ENCODE measurements at regions not wholly inside any gene's neighbourhood (a gene's known extent, or its start where the extent isn't known, plus 50 kb on each side); places are given as distances from the start of the nearest gene placed in this dataset.

- no peak for DNase-seq
Measured at GRCh38 chr2:238657132-238658053, 190.5 kb upstream of the TWIST2 start.

GRCh38 chr2:238658054-238658407, 189.9 kb upstream of the TWIST2 start:
- DNase-seq, result no peak

- no peak for DNase-seq
Measured at GRCh38 chr2:238658820-238659219, 189.1 kb upstream of the TWIST2 start.

GRCh38 chr2:238659231-238659630, 188.7 kb upstream of the TWIST2 start:
- DNase-seq, result no peak

GRCh38 chr2:238663586-238663985, 184.3 kb upstream of the TWIST2 start:
- DNase-seq, result no peak

DNA sequence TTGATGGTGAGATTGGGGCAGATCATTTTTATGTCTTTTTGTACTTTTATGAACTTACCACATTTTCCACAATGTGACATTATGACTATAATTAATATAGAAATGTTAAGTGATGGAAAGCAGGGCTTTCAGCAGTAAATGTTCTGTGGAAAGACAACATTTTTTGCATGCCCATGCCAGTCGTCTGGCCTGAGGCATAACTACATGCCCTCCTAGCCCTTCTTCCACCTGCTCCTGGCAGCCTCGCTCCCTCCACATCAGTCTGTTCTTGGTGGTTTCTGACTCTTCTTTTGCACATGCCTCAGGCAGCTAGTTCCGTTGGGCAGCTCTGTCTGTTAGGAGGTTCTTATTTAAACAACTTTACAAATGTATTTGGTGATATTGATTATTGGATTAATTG, 182.0 kb upstream of the TWIST2 start:
- DNase-seq, result no peak

- no peak for DNase-seq
Measured at GRCh38 chr2:238666543-238666942, 181.3 kb upstream of the TWIST2 start.

GRCh38 chr2:238667008-238667407, 180.9 kb upstream of the TWIST2 start:
- DNase-seq, result no peak

DNA sequence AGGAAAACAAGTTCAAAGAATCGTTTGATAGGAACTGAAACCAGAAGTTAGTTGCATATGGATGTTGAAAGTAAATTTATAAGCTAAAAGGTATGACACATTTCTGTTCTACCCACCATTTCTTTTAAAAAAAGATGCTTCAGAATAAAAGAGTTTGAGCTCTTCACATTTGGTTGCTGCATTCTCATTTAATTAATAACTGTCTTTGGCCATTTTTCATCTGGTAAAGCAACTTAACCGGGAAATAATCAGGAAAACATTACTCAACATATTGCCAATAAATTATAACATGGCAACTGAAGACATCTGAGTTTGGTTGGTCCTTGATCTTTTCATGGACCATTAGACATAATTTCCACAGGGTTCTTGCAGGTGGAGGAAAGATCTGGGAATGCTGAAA, 180.2 kb upstream of the TWIST2 start:
- DNase-seq, result no peak

DNA sequence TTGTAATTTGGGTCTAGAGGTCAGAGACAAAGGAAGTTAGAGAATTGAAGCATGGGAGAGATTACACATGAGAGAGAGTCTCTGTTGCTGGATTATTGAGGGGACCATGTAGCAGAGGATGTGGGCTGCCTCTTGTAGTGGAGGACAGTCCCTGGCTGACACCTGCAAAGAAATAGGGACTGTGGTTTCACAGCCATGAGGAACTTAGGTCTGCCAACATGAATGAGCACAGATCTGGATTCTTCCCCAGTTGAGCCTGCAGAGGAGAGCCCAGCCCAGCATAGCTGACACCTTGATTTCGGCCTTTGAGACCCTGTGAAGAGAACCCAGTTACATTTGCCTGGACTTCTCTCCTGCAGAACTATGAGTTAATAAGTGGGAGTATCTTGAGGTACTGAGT, 179.5 kb upstream of the TWIST2 start:
- DNase-seq, result no peak

- no peak for DNase-seq
Measured at GRCh38 chr2:238669046-238669445, 178.8 kb upstream of the TWIST2 start.

GRCh38 chr2:238669581-238670080, 178.3 kb upstream of the TWIST2 start:
- DNase-seq, result no peak

GRCh38 chr2:238670111-238670585, 177.7 kb upstream of the TWIST2 start:
- DNase-seq, result no peak

- DNase-seq, result no peak
Measured at GRCh38 chr2:238682536-238682935, 165.3 kb upstream of the TWIST2 start.

DNA sequence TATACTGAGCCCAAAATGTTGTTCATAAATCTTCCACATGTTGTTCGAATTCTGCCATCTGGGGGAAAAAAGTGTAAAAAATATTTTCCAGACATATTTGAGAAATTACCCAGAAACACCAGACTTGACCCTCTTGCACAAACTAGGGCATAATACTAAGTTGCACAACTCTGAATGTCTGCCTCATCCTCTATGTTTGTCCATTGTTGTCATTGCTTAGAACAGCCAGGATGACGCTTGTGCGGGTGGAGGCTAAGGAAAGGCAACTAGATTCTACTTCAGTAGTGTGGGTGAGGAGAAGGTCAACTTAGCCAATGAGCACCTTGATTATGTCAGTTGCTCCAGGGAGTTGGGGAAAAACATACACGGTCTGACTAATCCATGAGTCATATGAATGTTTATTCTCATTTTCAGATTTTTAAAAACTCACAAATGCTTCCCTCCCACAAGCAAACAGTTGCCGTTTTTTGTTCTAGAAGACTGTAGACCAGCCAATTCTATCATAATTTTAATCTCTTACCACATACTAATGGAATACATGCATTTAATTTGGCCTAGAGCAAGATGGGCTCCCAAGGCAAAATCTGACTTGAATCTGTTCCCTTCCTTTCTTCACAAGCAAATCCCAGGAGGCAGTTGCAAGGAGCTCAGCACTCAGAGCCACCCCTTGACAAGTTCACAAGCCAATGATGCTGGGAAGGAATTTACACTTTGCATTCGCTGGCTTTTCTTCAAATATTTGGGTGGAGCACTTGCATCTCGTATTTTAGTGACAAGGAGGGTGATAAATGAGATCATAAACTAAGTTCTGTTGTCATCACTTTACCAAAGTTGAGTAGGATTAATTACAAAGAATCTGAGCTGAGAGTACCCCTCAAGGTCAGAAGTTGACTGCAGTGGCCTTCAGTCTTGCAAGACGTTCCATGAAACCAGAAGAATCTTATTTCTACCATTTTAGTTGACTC, 163.2 kb upstream of the TWIST2 start:
- no peak for DNase-seq

GRCh38 chr2:238685327-238685709, 162.6 kb upstream of the TWIST2 start:
- DNase-seq, result no peak

DNA sequence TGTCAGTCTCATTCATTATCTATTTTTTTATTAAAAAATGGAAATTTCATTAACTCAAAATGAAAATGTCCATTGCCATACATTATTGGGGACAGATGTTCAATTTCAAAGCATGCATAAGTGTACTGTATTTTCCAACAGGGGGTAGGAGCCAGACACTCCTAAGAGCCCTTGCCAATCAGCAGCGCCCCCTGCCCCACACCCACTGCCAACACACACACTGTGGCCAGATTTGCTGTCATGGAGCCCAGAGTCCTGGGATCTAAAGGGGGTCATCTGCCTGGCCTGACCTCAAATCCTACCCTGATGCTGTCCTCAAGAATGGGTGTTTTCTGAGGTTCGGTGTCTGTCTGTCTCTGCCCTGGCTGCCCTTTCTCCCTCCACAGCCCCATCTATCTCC, 162.2 kb upstream of the TWIST2 start:
- DNase-seq, result no peak

GRCh38 chr2:238686223-238686622, 161.7 kb upstream of the TWIST2 start:
- no peak for DNase-seq

- no peak for DNase-seq
Measured at GRCh38 chr2:238688193-238689153, 159.4 kb upstream of the TWIST2 start.

DNA sequence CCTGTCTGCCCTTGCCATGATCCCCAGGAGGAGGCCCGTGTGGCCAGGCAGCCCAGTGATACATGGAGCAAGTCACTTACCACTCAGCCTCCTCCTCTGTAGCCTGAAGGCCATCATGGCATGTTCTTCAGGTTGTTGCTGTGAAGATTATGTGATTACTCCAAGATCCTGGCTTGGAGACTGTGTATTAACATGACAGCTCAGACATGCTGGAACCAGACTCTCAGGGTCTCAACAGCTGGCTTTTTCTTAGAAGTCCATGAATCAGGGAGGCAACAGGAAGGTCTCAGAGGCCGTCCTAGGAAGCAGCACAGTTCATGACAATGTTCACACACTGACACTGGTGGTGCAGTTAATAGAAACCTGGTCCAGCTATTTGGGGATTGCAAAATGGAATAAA, 158.6 kb upstream of the TWIST2 start:
- DNase-seq, result no peak

DNA sequence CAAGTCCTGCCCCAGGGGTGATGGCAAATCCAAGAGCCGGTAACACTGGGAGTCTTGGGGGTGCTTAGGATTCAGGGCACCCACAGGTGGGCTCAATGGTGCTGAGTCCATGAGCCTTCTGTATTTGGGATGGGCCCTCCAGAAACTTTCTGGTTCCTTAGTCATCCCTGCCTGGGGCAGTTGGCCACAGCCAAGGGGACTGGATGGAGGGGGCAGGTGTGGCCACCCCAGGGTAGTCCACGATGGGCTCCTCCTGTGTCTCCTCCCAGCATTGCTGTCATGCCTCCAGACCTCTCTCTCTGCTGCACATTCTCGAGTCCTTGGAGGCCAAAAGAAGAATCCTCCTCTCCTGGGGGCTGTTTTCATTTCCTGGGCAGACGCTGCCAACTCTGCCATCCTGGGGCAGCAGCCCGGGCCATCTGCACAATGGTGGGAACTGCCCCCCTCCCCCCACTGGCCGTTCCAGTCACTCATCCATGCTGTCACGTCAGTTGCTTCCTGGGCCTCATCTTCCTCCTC, 158.0 kb upstream of the TWIST2 start:
- DNase-seq, result no peak

DNA sequence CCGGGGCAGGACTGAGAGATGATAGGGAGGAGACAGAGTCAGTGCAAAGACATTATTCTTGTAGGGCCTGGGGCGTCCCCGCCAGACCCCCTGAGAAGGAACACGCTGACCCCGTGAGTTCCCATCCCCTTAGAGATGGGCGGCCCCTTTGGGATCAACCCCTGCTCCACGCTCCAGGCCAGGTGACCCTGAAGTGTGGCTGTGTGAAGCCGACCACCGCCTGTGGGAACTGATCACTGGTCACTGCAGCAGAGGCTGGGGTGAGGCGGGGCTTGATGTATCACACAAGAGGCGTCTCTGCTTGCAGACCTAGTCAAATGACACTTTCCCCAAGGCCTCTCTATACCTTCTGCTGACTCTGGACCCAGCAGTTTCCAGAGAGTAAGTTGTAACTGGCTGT, 157.4 kb upstream of the TWIST2 start:
- no peak for DNase-seq

Data from NK-92 treated with Interleukin-12 subunit alpha and Interleukin-12 subunit beta, amount 100 ng/mL, for 24 hours (cell line).